NCI-H526 treated with DMSO at 0.1 percent for 48 hours (cell line): ENCODE measurements at regions not wholly inside any gene's neighbourhood (a gene's known extent, or its start where the extent isn't known, plus 50 kb on each side); places are given as distances from the start of the nearest gene placed in this dataset.

Experiments used
- DNase-seq: peaks from one replicate; lab custom pipeline; 2025; lab: John Stamatoyannopoulos, UW

DNA sequence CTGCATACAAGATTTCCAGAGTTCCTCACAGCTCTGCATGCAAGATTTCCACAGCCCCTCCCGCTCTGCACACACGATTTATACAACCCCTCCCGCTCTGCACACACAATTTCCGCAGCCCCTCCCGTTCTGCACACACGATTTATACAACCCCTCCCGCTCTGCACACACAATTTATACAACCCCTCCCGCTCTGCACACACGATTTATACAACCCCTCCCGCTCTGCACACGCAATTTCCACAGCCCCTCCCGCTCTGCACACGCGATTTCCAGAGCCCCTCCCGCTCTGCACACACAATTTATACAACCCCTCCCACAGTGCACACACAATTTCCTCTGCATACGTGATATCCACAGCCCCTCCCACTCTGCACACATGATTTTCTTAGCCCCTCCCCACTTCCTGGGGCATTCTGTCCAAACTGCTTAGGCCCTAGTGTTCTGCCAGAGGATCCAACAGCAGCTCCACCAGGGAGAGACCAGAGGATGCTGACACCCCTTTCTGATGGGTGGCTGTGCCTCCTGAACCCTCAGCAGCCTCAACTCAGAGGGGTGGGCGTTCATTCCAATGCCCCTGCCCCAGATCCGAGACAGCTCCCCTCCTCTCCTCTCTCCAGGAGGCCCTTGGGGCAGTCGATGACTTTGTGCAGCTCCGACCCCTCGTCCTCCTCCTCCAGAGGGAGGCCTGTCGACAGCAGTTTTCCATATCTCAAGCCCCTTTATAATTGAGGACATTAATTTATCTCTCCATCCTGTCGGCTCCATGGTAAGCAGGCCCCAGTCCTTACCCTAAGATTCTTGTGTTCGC, 671.7 kb downstream of the BRD1 start:
- no peak for DNase-seq

DNA sequence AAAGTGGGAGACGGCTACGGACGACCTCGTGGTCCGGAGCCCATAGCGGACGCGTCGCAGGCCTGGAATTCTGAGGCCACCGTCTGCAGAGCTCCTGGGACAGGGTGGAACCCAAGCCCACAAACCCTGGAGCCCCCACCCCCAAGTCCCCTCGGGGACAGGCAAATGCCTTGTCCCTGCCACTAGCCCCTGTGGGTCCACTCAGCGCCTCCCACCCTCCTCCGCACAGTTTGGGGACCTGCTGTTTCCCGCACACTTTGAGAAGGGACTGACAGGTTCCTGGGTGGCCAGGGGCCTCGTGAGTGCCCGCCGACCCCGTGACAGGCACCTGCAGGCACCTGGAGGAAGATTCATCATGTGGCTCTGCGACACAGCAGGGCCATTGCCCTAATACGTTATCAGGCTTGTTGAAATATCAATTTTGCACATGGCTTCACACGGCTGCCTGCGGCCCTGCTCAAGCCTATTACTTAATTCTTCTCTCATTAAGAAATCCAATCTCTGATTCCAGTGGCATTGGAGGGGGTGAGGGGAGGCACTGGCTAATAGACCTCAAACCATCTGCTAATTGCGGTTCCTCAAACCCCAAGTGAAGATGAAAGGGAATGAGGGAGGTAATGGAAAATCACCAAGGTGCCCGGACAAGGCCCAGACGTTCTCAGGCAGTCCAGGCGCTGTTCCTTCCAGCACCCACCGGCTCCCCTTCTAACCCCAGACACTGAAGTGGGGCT, 672.5 kb downstream of the BRD1 start:
- no peak for DNase-seq

DNA sequence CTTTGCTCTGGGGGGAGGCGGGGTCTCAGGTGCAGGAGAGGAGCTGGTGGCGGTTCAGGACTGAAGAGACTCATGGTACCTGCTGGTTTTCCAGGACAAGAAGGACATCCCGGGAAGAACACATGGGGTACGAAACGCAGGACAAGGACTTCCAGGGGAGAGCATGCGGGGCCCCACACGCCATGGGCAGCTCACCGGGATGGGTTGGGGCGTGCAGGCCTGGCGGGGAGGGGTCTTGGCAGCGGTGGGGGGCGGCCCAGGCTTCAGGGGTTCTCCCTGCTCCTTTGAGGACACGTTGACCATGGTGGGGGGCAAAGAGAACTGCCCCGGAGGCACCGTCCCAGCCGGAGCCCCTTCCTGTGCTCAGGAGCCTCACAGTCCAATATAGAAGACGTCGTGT, 673.2 kb downstream of the BRD1 start:
- DNase-seq: no peak

DNA sequence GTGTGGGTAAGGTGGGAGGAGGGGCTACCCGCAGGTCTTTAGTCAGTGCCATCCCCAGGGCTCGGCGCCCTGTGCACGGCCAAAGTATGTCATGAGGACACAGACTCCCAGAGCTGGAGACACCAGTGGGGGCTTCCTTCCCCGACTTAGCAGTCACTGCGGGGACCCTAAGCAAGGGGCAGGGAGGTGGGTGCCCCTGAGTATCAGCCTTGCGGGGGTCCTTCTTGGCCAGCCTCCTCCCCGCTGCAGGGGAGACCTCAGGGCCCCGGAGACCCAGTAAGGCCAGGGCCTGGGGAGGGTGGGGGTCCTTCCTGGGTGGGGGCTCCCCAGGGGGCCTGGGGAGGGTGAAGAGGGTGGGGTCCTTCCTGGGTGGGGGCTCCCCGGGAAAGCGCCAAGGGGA, 673.8 kb downstream of the BRD1 start:
- no peak for DNase-seq

DNA sequence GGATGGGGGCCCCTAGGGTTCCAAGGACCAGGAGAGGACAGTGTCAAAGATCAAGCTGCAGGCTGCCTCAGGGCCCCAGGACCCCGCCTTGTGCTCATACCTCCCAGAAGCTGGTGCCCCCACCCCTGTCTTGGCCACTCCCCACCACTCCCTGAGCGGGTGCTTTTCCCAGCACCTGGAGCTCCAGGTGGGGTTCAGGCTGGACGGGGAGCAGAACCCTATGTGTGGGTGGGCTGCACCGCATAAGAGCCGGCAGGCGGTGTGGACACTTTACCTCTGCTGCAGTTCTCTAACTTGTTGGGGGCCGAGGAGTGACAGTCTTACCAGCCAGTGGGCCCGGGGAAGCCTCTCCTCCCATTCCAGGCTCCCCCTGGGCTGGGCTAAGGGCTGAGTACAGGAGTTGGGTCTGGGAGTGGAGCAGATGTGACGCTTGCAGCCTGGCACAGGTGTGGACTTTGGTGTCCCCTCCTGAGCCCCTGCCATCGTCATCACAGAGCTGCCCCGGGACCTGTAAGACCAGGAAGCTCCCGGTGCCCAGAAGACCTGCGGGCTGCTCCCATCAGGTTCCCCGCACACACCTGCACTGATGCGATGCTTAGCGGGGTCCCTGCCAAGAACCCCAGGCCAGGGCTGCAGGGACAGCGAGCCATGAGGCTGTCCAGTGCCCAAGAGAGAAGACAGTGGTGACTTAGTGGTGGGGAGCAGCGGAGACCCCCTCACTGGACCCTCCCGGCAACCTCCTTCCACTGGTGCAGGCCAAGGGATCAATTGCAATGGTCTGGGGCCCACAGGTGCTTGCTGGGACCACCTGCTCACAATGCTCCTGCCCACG, 674.5 kb downstream of the BRD1 start:
- DNase-seq: no peak

DNA sequence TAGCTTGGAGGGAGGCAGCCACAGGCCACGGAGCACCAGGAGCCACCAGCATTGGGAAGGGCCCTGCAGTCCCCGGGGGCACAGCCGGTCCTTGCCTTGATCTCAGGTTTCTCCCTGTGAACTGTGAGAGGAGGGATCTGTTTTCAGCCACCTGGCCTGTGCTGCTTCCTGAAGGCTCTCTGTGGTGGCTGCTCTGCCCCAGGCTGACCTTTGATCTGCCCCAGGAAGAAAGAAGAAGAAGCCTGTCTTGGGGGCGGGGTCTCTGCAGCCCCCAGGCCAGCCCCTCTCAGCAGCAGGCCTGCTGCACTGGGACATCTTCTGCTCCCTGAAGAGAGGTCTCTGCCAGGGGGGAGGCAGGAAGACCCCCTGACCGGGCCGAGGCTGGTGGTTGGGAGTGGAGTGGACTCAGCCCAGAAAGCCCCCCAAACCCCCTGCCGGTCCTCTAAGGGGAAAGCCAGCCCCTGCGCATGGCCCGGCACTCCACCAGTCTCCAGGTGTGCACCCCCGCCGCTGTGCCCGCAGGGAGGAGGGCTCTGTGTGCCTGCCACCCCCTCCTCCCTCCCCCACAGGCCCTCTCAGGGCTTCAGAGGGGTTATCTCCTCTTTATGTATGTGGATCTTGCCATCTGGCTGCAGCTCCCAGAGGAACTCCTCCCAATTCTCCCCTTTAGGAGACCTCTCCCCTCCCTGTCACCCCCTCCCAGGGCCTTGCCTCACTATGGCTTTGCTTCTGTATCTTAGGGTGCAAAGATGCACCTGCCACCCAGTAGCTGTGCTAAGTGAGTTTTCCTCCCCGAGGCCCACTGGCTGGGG, 675.3 kb downstream of the BRD1 start:
- DNase-seq: no peak

DNA sequence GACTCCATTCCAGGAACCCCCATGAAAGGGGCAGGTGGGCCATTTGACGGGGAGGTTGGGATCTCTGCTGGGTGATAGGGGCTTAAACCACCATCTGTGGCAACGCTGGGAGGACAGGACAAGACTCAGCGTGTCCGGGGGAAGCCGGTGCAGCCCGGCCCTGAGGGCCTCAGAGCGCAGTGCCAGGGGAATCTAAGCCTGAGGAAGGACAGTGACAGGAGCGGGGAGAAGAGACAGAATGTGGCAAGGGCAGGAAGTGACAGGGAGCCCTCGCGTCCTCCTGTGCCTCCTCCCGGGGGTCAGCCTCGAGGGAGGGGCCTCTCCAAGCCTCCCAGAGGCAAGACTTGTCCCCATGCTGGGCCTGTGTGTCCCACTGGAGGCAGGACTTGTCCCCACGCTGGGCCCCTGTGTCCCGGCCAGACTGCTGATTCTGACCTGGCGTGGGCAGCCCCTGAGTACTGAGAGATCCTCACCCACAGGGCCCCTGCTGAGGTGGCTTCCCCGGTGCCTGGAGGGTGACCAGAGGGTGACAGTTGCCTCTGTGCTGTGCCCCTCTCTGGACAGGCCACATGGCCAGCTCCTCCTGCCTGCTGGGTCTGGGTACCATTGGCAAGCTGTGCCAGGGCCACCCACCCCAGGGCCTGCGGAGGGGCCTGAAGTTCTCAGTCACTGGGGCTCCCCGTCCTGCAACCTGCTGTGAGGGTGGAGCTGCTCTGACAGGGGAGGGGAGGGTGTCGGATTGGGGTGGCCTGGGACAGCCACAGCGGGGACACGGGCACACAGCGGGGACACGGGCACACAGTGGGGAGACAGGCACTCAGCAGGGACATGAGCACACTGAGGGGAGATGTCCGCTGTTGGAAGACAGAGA, 676.2 kb downstream of the BRD1 start:
- DNase-seq: no peak

DNA sequence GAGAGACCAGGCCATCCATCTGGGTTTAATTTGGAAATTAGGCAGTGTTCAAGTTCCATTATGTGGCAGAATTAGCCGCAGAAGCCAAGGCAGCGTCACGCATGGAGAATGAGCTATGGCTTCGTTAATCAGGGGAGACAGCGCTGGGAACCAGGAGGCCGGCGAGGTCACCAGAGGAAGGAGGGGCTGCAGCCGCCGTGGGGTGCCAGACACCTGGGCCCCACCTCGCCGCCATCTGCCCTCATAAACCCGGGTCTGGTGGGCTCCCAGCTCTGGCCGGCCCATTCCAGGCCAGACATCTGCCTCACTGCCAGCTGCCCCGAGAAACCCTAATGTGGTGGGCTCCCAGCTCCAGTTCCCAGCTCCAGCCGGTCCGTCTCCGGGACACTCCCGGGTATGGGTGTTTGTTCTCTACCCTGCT, 676.9 kb downstream of the BRD1 start:
- no peak for DNase-seq

DNA sequence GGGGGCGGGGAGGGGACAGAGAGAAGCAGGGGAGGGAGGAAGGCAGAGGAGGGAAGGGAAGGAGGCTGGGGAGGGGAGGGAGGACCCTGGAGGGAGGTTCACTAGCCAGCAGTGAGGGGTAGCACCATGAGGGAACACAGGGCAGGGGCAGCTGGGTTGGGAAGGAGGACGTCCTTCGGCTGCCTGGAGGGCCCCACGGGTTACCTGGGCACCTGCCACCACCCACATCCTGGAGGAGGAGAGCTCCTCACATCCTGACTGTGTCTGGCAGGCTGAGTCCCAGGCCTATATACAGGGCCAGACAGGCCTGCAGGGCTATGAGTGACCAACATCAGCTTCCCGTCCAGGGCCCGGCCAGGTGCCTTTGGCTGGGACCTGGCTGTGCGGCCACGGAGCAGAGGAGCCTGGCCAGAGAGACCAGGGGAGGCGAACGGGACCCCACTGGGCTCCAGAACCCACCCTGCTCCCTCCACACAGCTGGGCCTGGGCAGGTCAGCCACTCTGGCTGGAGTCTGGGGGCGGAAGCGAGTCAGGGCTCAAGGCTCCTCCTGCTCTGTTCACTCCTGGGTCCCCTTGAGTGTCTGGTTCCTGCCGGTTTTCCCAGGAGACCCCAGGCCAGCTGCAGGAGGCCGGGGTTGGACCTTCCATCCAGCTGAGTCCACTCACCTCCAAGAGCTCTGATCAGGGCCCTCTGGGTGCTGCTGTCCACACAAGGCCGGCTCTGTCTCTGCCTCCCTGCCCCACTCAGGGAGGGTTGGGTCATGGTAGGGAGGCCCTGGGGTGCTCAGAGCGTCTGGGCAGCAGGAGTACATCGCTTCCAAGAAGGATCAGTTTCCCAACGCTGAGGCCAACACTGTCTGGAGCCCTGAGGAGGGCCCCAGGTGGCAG, 677.7 kb downstream of the BRD1 start:
- DNase-seq: no peak

DNA sequence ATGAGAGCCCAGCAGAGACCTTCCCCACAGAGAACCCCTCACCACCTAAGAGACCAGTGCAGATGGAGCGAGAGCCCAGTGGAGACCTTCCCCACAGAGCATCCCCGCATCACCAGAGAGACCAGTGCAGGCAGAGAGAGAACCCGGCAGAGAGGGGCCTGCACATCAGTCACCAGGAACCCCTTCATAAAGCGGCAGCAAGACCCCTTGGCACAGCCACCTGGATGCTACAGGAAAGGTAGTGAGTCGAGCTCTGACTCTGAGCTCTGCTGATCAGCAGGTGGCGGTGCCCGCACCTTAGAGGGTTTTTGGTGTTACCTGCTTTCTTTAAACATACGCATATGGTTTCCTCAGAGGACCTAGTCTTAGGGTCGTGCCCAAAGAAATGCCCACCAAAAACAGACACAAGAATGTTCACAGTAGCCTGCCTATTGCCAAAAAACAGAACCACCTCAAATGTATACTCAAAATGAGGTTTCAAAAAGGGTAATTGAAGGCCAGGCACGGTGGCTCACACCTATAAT, 678.7 kb downstream of the BRD1 start:
- no peak for DNase-seq

DNA sequence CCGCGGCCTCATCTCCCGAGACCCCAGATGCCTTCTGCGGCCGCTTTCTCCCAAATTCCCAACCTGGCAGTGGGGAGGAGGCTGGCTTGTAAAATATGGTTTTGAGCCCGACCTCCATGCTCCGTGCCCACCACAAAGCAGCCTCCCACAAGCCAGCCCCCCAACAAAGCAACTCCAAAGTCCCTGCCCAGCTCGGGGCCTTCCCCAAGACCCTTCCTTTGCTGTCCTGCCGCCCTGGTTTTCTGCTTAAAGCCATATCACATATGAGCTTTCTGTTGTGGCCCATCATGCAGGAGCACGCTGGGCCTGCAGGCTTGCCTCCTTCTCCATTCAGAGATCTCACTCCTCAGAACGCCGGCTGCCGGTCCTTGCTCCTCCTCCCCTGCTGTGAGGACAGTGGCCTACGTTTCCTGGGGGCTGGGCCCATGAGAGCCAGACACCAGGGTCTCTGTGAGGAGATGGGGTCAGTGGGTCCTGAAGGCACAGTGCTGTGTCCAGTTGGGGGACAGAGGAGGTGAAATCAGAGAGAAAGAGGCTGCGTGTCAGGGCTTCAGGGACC, 680.0 kb downstream of the BRD1 start:
- no peak for DNase-seq

DNA sequence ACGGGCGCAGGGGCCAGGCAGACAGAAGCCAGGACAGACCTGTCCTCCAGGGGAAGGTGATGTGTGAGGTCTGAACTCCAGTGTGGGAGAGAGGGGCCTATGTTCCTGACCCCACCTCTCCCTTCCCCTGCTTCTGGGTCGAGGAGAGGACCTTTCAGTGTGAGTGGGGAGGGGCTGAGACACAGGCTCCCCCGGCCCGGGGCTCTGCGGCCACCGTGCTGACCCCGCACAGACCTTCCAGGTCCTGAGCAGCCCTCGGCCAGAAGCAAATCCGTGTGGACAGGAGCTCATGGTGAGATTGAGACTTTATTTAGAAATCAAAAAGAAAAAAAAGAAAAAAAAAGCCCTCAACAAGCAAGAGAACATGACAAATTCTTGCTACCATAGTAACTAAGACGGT, 680.5 kb downstream of the BRD1 start:
- DNase-seq: no peak

DNA sequence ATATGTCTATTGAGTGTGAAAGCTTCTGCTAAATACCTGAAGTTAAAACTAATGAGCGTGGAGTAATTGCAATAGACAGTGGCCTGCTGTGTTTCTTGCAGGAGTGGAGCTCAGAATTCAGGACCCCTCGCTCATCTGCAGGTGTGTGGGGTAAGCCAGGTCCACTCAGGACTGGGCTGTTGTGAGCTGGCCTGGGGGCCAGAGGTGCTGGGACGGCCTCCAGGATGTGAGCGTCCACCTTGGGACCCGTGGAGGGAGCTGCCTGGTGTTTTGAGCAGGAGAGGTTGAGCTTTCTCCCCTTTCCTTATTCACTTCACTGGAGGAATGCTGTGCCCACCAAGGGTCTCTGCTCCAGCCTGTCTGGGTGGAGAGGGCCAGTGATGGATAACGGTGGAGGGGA, 681.2 kb downstream of the BRD1 start:
- DNase-seq: no peak

DNA sequence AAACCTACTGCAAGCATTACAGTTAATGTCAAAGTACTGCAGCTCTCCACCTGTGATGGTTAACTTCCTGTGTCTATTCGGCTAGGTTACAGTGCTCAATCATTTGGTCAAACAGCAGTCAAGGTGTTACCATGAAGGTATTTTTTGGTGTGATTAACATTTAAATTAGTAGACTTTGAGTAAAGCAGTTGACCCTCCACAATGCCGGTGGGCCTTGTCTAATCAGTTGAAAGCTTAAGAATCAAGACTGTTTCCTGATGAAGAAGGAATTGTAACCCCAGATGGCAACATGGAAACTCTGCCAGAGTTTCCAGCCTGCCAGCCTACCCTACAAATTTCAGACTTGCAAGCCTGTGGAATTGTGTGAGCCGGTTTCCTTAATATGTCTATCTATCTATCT, 683.9 kb downstream of the BRD1 start:
- no peak for DNase-seq

DNA sequence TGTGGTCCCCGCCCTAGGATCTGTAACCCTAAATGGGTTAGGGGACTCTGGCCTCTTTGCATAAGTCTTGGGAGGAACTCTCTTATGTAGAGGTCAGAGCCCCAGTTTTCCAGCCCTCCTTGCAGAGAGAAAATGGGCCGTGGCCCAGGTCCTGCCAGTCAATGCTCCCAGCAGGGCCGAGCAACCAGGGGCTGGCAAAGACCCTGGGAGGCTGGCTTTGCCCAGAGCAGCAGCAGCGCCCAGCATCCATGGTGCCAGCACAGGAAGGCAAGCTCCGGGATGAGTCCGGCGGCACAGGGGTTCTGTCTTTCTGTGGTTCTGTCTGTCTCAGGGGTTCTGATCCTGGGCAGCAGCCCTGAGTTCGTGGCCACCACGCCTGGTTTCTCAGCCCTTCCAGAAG, 684.8 kb downstream of the BRD1 start:
- DNase-seq: no peak

DNA sequence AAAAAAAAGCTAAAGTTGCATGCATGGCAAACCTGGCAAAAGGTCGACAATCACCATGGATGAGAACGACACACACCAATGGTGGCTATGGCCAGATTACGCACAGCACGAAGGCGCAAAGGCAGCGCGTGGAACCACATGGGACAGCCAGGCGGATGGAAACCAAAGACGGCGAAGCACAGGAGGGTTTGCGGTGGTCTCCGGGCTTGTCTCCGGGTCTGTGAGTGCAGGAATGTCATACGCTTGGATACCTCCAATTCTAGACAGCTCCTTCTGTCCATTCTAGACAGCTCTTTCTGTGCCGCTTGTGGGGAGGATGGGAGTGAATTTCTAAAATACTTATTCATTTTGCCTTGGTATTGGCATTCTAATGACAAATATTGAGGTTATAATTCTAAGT, 685.4 kb downstream of the BRD1 start:
- no peak for DNase-seq

DNA sequence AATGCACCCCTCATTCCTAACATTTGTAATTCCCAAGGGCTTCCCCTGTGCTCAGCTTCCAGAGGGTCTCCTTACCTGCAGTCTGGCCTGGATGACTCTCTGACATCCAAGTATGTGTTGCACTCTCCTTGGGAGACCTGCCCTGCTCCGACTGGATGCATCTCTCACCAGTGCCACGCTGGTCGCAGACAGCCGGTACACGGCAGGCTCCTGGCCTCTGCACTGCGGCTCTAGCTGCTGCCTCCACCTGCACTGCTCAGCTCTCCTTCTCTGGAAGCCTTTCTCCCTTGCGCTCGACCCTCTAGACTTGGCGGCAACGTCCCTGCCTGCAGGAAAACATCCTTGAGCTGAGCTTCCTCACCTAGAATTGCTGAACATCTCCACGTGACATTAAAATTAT, 685.9 kb downstream of the BRD1 start:
- no peak for DNase-seq

DNA sequence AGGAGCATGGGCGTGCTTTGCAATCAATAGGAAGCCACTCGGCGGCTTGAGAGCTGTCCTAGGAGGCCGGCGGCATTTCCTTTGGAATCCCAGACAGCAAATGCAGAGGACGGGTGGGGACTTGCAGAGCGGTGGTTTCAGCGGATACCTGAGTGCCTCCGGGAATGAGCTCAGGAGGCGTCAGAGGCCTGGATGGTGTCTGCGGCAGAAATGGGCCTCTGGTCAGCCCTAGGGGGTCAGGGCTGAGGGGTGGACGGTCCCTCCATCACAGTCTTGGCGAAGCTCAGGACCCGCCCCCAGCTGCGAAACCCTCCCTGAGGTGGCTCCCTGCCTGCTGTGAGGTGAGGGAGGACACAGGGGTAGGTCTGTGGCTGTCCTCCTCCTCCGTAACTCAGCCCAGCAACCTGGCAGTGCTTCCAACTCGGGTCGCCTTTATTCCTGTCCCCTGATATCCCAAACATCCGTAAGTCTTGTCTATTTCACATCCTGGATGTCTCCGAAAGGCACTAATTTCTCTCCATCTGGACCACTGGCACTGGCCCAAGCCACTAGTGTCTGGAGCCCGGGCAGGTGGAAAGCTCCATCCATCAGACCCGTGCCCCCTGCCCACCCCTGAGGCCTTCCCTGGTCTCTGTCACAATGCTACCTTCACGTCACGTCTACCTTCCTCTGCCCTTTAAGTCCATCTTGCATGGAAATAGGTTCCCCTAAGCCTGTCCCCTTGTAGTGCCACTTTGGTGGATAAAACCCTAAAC, 686.6 kb downstream of the BRD1 start:
- DNase-seq: no peak
